Occipital lobe (tissue), 1 donor: ENCODE measurements at regions not wholly inside any gene's neighbourhood (a gene's known extent, or its start where the extent isn't known, plus 50 kb on each side); places are given as distances from the start of the nearest gene placed in this dataset.

Experiments
- DNase-seq: peaks from one replicate; lab custom pipeline; 2025; lab: John Stamatoyannopoulos, UW

DNA sequence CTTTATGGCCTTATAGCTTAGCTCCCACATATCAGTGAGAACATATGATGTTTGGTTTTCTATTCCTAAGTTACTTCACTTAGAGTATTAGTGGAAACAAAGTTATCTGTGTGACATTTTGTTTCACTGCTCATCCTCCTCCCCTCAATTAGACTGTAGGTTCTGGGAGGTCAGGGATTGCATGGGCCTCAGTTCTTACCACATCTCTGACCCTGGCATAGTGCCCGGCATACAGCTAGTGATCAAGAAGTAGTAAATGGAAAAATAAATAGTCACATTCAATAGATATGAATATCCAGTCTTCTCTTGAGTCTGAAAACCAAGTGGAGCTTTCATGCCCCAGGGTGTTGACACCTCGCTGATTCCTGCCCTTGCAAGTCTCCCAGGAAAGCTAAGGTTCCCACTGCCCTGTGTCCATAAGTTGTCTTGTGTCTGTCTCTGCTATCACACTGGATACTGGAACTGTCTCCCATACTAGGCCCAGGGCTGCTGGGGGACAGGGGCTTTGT is 249.5 kb upstream of the TSHZ3 start:
- DNase-seq, result no peak

DNA sequence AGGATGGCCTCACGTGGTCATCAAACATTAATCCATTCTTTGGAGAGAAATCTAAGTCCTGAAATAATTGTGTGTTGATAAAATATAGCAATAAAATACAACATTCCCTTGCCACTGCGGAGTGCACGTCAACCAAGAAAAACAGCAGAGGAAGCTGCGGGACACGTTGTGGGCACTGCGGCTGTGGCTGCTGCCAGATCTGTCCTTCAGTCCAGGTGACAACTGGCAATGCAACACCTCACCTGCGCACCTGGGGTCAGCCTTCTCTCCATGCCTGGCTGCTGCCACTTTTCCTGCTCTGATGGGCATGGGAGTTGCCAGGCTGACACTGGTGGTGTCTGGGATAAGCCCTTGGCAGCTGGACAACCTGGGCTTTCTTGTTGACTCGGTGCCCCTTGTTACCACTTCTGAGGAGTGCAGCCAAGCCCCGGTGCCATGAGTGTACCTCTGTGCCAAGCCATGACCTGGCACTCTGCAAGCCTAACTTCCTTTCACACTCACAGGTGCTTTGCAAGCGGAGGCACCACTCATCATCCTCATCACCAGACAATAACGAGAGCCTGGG is 251.6 kb upstream of the TSHZ3 start:
- no peak for DNase-seq

DNA sequence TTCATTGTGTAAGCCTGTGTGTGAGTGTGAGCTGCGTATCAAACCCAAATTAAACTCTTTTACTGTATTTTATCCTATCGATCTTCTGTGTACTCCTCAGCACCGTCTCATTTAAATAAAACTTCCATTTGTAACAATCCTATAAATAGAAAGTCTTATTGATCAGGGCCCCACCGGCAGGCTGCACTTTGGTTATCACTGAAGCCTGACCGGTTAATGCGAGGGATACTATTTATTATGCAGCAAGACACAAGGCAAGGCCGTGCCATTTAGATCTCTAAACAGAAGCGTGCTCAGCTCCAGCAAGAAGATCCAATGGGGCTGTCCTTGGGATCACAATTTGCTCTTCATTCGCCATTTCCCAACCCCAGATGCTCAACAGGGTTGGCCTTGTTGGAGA is 252.6 kb upstream of the TSHZ3 start:
- DNase-seq, result no peak

DNA sequence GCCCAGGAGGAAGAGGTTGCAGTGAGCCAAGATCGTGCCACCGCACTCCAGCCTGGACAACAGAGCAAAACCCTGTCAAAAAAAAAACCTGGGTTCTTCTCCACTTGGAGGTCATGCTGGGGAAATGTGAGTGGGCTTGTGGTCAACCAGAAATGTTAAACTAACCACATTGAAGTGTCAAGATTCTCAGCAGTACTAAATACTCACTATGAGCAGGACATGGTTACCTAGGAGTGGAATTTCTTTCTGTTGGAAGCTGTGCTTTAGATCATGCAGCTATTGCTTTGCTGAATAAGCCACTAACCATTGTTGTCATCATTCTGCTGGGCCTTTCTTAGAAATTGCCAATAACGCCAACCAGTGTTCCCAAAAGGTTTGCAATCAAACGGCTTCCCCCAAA is 253.3 kb upstream of the TSHZ3 start:
- DNase-seq, result no peak

- no peak for DNase-seq
These were observed 255.3 kb upstream of the TSHZ3 start for GRCh38 chr19:31604493-31605040.

DNA sequence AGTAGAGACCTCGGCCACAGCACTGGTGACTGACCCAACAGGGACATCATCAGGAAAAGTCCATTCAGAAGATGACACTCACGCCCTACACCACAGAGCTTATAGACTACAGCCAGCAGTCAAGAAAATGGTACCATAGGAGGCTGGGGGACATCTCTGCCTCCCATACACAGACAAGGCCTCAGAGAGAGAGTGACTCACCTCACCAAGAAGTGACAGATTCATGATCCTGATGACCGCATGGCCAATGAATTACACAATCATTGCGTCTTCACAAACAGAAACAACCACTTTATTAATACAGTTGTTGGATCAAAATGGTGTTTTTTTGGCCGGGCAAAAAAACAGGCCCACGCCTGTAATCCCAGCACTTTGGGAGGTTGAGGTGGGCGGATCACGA is 260.8 kb upstream of the TSHZ3 start:
- no peak for DNase-seq

- no peak for DNase-seq
These were observed 262.0 kb upstream of the TSHZ3 start for GRCh38 chr19:31611046-31611877.

DNA sequence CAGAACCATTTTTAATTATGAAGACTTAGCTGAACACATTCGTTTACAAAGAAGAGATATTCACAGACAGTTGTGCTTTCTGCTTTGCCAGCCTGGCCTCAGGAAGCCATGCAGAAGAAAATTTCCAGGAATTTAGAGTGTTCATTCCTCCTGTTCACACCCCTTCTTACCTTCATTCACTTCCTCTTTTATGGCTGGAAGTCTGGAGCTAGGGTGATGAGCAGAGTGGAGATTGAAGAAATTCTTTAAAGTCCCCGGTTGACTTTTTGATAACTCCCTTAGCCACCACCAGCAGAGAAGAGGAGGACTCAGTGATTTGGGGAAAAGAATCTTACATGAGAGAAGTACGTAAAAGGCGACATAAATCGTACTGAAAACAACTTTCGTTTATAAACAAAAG is 263.6 kb upstream of the TSHZ3 start:
- DNase-seq, result no peak

DNA sequence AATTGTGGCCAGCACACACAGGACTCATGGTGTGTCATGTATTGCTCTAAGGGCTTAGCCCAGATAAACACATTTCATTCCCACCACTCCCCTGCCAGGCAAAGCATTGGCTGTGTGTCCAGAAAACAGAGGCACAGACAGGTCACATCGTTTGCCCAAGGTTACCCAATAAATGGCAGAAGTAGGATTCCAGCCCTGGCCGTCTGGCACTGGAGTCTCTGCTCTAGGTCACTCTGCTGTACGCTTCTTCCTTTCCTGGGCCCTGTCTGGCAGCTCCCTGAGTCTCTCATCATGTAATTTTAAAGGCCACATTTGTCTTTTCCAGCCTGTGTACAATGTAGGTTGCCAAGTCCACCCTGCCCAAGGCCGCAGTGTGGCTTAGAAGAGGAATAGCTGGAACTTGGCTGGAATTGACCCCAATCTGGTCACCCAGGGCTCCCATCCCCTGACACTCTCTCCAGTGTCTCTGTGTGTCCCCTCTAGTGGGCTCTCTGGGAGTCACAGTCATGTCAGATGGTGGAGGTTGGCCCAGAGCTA is 264.5 kb upstream of the TSHZ3 start:
- DNase-seq, result no peak

- no peak for DNase-seq
These were observed 266.8 kb upstream of the TSHZ3 start for GRCh38 chr19:31616031-31616430.

DNA sequence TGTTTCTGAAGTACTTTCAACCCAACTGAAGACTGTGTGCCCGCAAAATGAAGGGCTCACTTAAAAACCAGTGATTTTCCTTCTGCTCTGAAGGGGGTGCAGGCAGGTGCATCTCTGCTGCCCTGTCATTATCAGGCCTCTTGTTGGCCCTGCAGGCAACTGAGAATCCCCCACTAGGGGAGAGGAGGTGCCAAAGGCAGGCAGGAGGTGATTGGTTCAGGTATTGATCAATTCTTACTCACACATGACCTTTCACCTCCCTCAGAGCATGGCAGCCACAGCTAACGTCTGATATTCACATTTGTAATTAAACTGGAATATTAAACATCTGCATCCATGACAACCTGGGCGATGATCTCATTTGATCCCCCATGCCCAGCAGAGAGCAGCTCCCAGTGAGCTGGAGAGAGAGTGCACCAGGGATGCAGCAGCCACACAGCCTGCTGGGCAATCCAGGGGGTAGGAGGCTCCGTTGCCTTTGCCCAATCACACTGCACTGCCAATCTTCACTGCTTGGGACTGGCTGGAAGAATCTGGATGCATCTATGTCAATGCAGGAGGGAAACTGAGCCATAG is 267.9 kb upstream of the TSHZ3 start:
- DNase-seq, result no peak

DNA sequence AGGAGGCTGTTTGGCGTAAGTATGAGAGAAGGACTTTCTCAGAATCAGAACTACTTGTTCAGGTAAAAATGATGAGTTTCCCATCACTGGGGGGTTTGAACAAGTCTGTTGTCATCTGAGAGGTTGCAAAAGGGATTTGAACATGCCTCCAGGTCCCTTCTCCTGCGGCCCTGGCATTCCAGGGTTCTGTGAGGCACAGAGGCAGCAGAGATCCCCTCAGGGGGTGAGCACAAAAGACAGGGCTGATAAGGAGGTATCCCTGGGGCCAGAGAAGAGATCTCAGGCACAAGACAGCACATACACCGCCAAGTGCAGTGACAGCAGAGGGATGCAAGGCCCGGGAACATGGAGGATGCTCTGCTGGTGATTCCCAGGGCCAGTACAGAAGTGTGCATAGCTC is 275.8 kb upstream of the TSHZ3 start:
- DNase-seq, result no peak

GRCh38 chr19:31625575-31625974 is 276.3 kb upstream of the TSHZ3 start:
- no peak for DNase-seq

DNA sequence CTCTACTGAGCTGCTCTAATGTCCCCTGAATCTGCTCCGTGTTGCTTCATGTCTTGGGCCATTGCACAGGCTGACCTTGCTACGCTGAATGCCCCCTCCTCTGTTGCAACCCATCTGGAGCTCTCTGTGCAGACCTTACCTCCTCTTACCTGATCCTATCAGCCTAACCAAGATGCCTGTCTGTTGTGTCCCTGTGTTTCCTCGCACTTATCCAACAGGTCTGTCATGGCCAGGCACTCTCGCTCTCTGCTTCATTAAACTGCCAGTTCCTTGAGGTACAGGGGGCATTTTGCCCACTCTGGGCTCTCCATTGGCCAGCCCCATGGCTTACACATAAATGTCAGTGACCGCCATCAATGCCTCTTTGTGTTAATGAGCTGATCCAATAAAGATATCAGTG is 277.7 kb upstream of the TSHZ3 start:
- DNase-seq, result no peak

DNA sequence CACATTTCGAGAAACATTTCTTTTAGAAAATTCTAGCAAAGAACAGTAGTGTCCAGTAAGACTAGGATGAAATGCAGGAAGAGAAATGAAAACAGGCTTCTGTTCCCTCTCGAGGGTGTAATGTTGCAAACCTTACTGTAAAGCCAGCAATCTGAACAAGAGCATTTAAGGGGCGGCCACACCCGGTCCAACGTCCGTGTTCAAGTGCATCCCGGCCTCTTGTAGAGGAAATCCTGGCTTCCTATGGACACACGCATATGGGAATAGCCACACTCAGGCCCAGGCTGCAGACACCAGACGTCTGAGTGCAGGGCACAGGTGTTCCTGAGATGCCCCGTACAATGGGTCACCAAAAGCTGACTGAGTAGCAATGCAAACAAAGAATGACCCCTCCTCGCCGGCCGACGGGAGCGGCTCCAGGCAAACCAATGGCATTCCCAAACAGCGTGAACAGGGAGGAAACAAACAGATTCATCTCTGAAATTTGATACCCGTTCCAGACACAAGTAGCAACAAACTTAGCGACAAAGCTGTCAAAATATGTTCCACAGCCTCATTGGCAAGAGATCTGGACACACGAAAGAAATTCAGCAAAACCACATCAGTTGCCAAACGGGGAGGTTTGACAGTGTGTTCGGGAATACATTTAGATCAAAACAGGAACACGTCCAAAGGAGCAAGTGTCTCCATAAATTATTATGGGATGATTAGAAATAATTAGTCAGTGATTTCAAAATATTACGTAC is 278.6 kb upstream of the TSHZ3 start:
- DNase-seq, result no peak

DNA sequence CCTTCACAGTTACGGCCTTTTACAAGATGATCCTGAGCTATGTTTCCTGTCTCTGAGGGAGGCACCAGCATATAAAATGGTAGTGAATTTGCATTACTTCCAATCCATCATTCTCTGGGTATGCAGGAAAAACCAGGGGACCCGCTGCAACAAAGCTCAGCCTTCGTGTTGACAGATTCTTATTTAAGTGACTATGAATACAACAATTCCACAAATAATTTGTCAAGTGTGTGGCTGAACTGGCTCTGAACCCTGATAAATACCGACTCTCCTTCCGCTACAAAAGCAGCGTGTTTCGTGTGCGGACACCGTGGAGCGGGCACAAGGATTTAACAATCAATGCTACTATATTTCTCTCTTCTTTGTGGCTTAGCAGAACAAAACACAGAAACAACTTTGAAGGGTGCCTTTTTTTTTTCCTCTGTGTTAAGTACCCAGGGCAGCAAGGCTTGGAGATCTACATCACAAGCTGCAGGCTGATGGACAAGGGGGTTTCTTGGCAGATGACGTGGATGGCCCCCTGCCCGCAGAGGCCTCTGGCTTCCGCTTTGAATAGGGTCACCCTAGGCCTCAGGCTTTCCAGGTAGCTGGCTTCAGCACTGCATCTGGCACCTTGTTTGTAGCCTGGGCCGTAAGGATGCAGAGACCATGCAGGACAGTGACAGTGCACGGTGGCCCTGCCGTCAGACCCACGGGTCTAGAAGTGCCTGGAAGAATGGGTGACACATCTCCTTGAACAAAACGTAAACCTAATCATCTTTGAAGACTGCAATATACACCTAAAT is 280.5 kb upstream of the TSHZ3 start:
- DNase-seq, result no peak

DNA sequence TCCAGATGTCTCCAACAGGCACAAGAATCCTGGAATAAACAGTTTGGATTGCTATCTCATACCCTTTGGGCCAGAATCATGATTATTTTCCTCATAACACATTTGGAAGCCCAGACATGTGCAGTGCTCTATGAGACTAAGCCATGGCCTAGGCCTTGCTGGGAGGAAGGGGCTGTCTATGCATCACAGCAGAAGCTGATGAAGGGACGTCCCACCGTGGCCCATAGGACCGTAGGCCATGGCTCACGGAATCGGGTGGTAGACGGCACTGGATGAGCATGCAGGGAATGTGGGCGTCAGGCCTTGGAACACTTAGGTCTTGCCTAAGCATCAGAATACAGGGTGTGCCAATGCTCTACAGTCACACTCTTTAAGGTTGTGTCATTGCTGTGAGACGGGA is 283.8 kb upstream of the TSHZ3 start:
- no peak for DNase-seq

GRCh38 chr19:31639306-31639705 is 290.1 kb upstream of the TSHZ3 start:
- DNase-seq, result no peak

GRCh38 chr19:31641591-31641990 is 292.4 kb upstream of the TSHZ3 start:
- no peak for DNase-seq

GRCh38 chr19:31648347-31648746 is 299.1 kb upstream of the TSHZ3 start:
- DNase-seq, result no peak

DNA sequence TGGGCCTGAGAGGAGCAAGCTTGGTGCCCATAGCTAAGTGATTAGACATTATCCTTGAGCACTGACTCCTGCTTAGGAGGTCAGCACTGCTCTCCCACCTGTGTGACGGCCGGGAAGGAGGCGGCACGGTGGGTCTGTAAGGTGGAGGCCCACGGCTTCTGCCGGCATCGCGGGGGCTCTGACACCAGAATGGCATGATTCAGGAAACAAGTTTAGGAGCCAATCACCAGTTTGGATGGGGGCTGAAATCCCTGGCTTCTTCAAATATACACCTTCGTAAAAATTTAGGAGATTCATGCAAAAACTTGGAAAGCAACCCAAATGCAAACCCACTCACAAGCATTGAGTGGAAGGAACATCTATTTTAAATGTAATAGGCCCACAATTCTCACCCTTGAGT is 307.3 kb upstream of the TSHZ3 start:
- no peak for DNase-seq
